GM19328 (cell line): ENCODE measurements at regions not wholly inside any gene's neighbourhood (a gene's known extent, or its start where the extent isn't known, plus 50 kb on each side); places are given as distances from the start of the nearest gene placed in this dataset.

Experiments used
- ATAC-seq: cut with Tn5 transposase; IDR thresholded peaks from one replicate; pipeline ENCODE4 v1.9.1; 2021; ENCODE audit warnings: mild to moderate bottlenecking, moderate library complexity; ENCODE audit not compliant: unreplicated experiment

- ATAC-seq: no peak
These were observed 292.1 kb upstream of the RGS18 start for GRCh38 chr1:191866155-191866554.

GRCh38 chr1:191869790-191870312 lies 288.4 kb upstream of the RGS18 start:
- ATAC-seq: no peak

GRCh38 chr1:191870490-191870889 lies 287.8 kb upstream of the RGS18 start:
- ATAC-seq: no peak

- no peak for ATAC-seq
These were observed 282.3 kb upstream of the RGS18 start for GRCh38 chr1:191875994-191876393.

- no peak for ATAC-seq
These were observed 281.6 kb upstream of the RGS18 start for GRCh38 chr1:191876631-191877030.

- ATAC-seq: no peak
These were observed 275.4 kb upstream of the RGS18 start for GRCh38 chr1:191882870-191883269.

- ATAC-seq: no peak
These were observed 271.3 kb upstream of the RGS18 start for GRCh38 chr1:191886977-191887376.

GRCh38 chr1:191888996-191889622 lies 269.2 kb upstream of the RGS18 start:
- no peak for ATAC-seq

GRCh38 chr1:191889623-191890003 lies 268.6 kb upstream of the RGS18 start:
- ATAC-seq: no peak

- ATAC-seq: no peak
These were observed 267.7 kb upstream of the RGS18 start for GRCh38 chr1:191890433-191891088.

- no peak for ATAC-seq
These were observed 265.5 kb upstream of the RGS18 start for GRCh38 chr1:191892716-191893115.

- no peak for ATAC-seq
These were observed 263.2 kb upstream of the RGS18 start for GRCh38 chr1:191895049-191895448.

- ATAC-seq: no peak
These were observed 262.7 kb upstream of the RGS18 start for GRCh38 chr1:191895462-191896058.

- no peak for ATAC-seq
These were observed 261.1 kb upstream of the RGS18 start for GRCh38 chr1:191897134-191897533.

- ATAC-seq: no peak
These were observed 256.6 kb upstream of the RGS18 start for GRCh38 chr1:191901651-191902050.

- ATAC-seq: no peak
These were observed 253.3 kb upstream of the RGS18 start for GRCh38 chr1:191904991-191905390.

GRCh38 chr1:191905781-191906180 lies 252.5 kb upstream of the RGS18 start:
- ATAC-seq: no peak

GRCh38 chr1:191907121-191907520 lies 251.1 kb upstream of the RGS18 start:
- no peak for ATAC-seq

- ATAC-seq: no peak
These were observed 248.0 kb upstream of the RGS18 start for GRCh38 chr1:191910245-191910644.

GRCh38 chr1:191912517-191912916 lies 245.7 kb upstream of the RGS18 start:
- no peak for ATAC-seq

GRCh38 chr1:191913260-191913977 lies 244.8 kb upstream of the RGS18 start:
- no peak for ATAC-seq

GRCh38 chr1:191929383-191929782 lies 228.9 kb upstream of the RGS18 start:
- ATAC-seq: no peak
